Glutamatergic neuron (in vitro differentiated cells): ENCODE measurements at regions not wholly inside any gene's neighbourhood (a gene's known extent, or its start where the extent isn't known, plus 50 kb on each side); places are given as distances from the start of the nearest gene placed in this dataset.

Experiments used
- DNase-seq: peaks from one replicate; pipeline ENCODE4 v3.0.0; 2022
- H3K27ac Mint-ChIP-seq: one replicate; pipeline ENCODE4 v1.8.0; 2020; ENCODE audit warnings: mild to moderate bottlenecking, mixed read lengths, inconsistent platforms; ENCODE audit not compliant: unreplicated experiment
- H3K27me3 Mint-ChIP-seq: one replicate; pipeline ENCODE4 v1.8.0; 2020; ENCODE audit warnings: mild to moderate bottlenecking, moderate library complexity, mixed read lengths, inconsistent platforms; ENCODE audit not compliant: unreplicated experiment
- H3K36me3 Mint-ChIP-seq: one replicate; pipeline ENCODE4 v1.8.0; 2020; ENCODE audit warnings: mild to moderate bottlenecking, mixed read lengths, inconsistent platforms; ENCODE audit not compliant: unreplicated experiment
- H3K4me1 Mint-ChIP-seq: one replicate; pipeline ENCODE4 v1.8.0; 2020; ENCODE audit warnings: mild to moderate bottlenecking, low read depth, mixed read lengths, inconsistent platforms; ENCODE audit not compliant: unreplicated experiment
- H3K4me3 Mint-ChIP-seq: one replicate; pipeline ENCODE4 v1.8.0; 2020; ENCODE audit warnings: mild to moderate bottlenecking, mixed read lengths, inconsistent platforms; ENCODE audit not compliant: unreplicated experiment
- H3K9me3 Mint-ChIP-seq: one replicate; pipeline ENCODE4 v1.8.0; 2020; ENCODE audit warnings: mild to moderate bottlenecking, moderate library complexity, mixed read lengths, inconsistent platforms; ENCODE audit not compliant: unreplicated experiment
- TF ChIP-seq, protein P1 (sequence below): fragments of 200-600 bp; sonication (generic); IDR thresholded peaks from one replicate; pipeline ENCODE4 v1.5.0; 2021; ENCODE audit not compliant: partially characterized antibody, unreplicated experiment

DNA sequence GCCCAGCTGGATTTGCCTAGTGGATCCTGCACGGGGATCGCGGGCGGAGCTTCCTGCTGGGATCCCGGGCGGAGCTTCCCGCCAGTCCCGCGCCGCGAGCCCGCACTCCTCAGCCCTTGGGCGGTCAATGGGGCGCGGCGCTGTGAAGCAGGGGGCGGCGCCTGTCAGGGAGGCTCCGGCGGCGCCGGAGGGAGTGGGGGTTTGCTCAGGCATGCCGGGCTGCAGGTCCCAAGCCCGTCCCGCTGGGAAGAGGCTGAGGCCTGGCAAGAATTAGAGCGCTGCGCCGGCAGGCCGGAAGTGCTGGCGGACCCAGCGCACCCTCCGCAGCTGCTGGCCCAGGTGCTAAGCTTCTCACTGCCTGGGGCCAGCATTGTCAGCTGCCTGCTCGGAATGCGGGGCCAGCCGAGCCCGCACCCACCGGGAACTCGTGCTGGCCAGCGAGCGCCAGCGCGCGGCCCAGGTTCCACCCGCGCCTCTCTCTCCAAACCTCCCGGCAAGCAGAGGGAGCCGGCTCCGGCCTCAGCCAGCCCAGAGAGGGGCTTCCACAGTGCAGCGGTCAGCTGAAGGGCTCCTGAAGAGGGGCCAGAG lies 119.6 kb downstream of the PRR20E start:
- peaks cover 2% of the 10 kb centered on the region for H3K27me3 Mint-ChIP-seq
- no peak overlapping the region for H3K27ac Mint-ChIP-seq
- DNase-seq = no peak
- H3K9me3 Mint-ChIP-seq = no peaks in the 10 kb centered on the region
- TF ChIP-seq, protein P1, sequence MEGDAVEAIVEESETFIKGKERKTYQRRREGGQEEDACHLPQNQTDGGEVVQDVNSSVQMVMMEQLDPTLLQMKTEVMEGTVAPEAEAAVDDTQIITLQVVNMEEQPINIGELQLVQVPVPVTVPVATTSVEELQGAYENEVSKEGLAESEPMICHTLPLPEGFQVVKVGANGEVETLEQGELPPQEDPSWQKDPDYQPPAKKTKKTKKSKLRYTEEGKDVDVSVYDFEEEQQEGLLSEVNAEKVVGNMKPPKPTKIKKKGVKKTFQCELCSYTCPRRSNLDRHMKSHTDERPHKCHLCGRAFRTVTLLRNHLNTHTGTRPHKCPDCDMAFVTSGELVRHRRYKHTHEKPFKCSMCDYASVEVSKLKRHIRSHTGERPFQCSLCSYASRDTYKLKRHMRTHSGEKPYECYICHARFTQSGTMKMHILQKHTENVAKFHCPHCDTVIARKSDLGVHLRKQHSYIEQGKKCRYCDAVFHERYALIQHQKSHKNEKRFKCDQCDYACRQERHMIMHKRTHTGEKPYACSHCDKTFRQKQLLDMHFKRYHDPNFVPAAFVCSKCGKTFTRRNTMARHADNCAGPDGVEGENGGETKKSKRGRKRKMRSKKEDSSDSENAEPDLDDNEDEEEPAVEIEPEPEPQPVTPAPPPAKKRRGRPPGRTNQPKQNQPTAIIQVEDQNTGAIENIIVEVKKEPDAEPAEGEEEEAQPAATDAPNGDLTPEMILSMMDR = no peak
- no peaks in the 10 kb centered on the region for H3K36me3 Mint-ChIP-seq
- H3K4me3 Mint-ChIP-seq = no peak overlapping the region
- no peaks in the 10 kb centered on the region for H3K4me1 Mint-ChIP-seq

GRCh38 chr13:57302604-57303003 lies 135.6 kb downstream of the PRR20E start:
- Mint-ChIP-seq H3K27me3 (no peaks in the 10 kb centered on the region), H3K4me1 (peaks cover 4% of the 10 kb centered on the region), H3K27ac (no peak overlapping the region), H3K9me3 (no peaks in the 10 kb centered on the region), H3K36me3 (no peaks in the 10 kb centered on the region), H3K4me3 (no peak overlapping the region)
- TF ChIP-seq, protein P1 = no peak
- DNase-seq = no peak

DNA sequence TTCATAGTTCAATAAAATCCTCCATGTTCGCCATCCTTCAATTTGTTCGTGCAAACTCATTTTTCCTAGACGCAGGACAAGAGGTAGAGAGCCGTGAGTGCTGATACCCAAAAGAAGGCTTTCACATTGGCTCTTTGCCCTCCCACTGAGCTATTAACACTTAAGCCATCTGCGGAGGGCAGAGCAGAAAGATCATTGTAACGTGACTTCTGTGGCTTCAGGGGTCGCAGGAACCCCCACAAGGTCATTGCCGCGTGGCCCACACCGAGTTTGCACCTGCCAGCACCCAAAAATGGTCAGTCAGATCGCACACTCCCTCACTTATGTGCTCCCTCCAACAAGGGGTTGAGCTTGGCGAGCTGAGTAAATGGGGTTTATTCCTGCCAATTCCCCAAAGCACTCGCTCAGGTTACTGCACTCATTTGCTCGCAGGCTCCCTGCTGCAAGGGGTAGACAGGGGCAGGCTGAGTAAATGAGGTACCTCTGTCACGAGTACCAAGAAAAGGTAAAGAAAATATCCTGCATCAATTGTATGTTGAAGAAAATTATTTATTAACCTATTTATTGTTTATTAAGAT lies 144.1 kb downstream of the PRR20E start:
- TF ChIP-seq, protein P1 = no peak
- H3K9me3 Mint-ChIP-seq = no peaks in the 10 kb centered on the region
- DNase-seq = no peak
- no peak overlapping the region for H3K4me3 Mint-ChIP-seq
- H3K27ac Mint-ChIP-seq = no peak overlapping the region
- no peaks in the 10 kb centered on the region for H3K27me3 Mint-ChIP-seq
- H3K36me3 Mint-ChIP-seq = no peaks in the 10 kb centered on the region
- no peaks in the 10 kb centered on the region for H3K4me1 Mint-ChIP-seq

DNA sequence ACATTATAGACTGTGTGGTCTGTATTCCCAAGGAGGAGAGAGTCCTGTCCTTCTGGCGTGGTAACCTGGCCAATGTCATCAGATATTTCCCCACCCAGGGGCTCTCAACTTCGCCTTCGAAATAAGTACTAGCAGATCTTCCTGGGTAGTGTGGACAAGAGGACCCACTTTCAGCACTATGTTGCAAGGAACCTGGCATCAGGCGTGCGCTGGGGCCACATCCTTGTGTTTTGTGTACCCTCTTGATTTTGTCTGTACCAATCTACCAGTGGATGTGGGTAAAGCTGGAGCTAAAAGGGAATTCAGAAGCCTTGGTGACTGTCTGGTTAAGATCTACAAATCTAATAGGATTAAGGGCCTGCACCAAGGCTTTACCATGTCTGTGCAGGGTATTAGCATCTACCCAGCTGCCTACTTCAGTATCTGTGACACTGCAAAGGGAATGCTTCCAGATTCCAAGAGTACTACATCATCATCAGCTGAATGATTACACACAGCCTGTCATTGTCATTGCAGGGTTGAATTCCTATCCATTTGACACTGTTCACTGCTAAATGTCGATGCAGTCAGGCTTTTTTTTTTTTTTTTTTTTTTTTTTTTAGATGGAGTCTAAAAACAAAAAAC lies 148.0 kb downstream of the PRR20E start:
- no peak for DNase-seq
- H3K27ac Mint-ChIP-seq = no peak overlapping the region
- no peaks in the 10 kb centered on the region for H3K27me3 Mint-ChIP-seq
- H3K4me1 Mint-ChIP-seq = no peaks in the 10 kb centered on the region
- no peaks in the 10 kb centered on the region for H3K36me3 Mint-ChIP-seq
- H3K9me3 Mint-ChIP-seq = no peaks in the 10 kb centered on the region
- H3K4me3 Mint-ChIP-seq = no peak overlapping the region
- TF ChIP-seq, protein P1 = no peak

- Mint-ChIP-seq H3K27me3 (no peaks in the 10 kb centered on the region), H3K36me3 (no peaks in the 10 kb centered on the region), H3K27ac (no peak overlapping the region), H3K4me1 (no peaks in the 10 kb centered on the region), H3K4me3 (no peak overlapping the region), H3K9me3 (no peaks in the 10 kb centered on the region)
- DNase-seq = no peak
- TF ChIP-seq, protein P1 = no peak
Measured at GRCh38 chr13:57326532-57326931, 159.5 kb downstream of the PRR20E start.
